ENCODE measurements at regions not wholly inside any gene's neighbourhood (a gene's known extent, or its start where the extent isn't known, plus 50 kb on each side); places are given as distances from the start of the nearest gene placed in this dataset.
"Not testable (repeated sequence)": the region's sequence is repeated elsewhere in the genome, so short reads cannot be mapped to it uniquely, and the experiment has no call there.

GRCh38 chr14:71332476-71332875 lies 425.2 kb downstream of the PCNX1 start:
- DNase-seq = peak; percentile 57

GRCh38 chr14:71333705-71334104 lies 426.4 kb downstream of the PCNX1 start:
- DNase-seq = peak; percentile 80

GRCh38 chr14:71336489-71337192 lies 429.4 kb downstream of the PCNX1 start:
- no peak for DNase-seq

DNA sequence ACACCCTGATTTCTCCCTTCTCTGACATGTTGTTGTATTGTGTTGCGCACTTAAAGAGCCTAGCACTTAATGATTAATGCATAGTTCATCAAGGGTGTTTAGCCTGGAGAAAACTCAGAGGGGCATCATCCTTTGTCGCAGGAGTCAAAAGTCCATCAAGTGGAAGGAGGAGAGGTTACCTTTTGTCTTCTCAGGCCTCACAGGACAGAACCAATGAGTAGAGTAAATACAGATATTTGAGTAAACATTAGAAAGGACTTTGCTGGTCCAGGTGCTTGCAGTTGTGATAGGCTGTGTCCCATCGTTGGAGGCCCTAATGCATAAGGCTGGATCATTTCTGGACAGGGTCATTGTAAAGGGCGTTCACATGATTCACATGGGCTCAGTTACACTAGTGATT lies 430.9 kb downstream of the PCNX1 start:
- no peak for DNase-seq

GRCh38 chr14:71339650-71340415 lies 432.6 kb downstream of the PCNX1 start:
- no peak for DNase-seq

- DNase-seq = no peak
Measured at GRCh38 chr14:71341156-71341555, 433.9 kb downstream of the PCNX1 start.

- no peak for DNase-seq
Measured at GRCh38 chr14:71343724-71344123, 436.5 kb downstream of the PCNX1 start.

- DNase-seq = no peak
Measured at GRCh38 chr14:71344506-71344905, 437.2 kb downstream of the PCNX1 start.

DNA sequence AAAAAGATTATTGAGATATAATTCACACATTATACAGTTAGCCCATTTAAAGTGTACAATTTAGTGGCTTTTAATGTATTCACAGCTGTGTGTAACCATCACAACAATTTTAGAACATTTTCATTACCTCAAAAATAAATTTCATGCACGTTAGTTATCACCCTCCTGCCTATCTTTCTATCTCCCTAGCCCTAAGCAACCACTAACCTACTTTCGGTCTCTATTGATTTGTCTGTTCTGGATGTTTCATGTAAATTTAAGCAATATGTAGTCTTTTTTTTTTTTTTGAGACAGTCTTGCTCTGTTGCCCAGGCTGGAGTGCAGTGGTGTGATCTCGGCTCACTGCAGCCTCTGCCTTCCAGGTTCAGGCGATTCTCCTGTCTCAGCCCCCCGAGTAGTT lies 439.4 kb downstream of the PCNX1 start:
- DNase-seq = no peak

- DNase-seq = no peak
Measured at GRCh38 chr14:71348394-71348793, 441.1 kb downstream of the PCNX1 start.

DNA sequence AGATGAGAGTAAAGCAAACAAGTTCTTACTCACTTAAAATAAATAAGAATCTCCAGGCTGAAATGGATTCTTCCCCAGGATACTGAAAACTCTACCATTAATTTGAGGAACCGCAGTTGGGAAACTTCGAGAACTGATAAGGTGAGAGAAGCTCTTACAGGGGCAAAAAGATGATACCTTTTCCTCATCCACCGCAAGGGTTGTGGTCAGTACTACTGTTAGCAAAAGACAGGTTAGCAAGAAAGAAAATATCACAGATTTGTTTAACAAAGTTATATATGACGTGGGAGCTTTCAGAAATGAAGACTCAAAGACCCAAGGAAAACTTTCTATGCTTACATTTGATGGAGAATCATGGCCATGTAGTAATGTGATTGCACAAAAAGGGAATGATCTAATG lies 441.6 kb downstream of the PCNX1 start:
- no peak for DNase-seq

- DNase-seq = no peak
Measured at GRCh38 chr14:71354142-71354541, 446.9 kb downstream of the PCNX1 start.

DNA sequence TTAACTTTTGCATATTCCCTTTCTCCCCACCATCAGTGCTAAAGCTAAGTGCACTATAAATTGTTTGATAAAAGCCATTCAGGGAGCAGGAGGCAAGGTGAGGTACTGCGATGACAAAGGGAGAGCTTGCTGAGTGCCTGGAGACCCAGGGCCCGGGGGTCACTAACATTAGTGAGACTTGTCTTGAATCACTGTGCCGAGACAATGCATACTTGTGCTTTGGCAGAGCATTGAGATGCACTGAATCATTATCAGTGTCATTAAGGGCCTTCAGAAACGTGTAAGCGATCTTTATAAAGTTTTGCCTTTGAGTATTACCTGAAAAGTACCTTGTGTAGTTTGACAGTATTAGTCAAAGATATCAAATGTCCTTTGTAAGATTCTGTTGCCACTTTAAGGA lies 447.5 kb downstream of the PCNX1 start:
- DNase-seq = no peak

DNA sequence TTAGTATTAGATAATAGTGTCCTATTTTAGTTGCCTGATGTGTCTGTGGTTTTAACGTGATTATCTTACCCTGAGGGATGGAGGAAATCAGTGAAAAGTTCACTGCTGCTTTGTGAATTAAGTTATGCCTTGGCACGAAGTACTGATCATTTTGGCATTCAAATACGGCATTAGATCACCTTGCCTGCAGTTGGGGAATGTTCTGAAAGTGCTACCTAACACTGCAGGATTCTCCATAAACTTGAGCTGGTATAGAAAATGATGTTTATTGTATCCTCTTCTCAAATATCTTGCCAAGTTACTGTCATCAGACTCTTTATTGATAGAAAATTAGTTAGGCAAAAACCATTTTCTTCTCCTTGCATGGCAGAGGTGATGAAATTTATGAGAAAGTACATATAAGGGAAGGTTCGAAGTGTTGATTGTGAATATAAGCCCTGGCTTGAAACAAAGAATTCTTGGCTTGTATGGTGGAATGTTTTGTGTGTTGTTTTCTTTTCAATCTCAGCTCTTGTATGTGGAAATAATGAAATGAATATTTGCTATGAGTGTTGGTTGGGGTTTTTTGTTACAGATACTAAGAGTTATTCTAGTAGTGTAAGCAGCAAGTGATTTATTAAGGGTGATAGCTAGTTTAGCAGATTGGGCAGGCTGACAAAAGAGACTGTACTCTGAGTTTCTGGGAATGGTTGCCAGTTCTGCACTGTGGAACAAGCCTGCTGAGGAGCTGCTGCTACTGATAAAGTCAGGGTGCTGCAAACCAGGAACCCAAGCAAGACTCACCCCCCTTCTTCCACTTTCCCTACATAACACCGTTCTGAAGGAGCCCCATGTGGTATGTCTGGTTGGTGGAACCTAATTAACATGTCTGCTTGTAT lies 448.3 kb downstream of the PCNX1 start:
- no peak for DNase-seq

GRCh38 chr14:71358209-71358931 lies 451.1 kb downstream of the PCNX1 start:
- no peak for DNase-seq

- DNase-seq = not testable (repeated sequence)
Measured at GRCh38 chr14:71358932-71359421, 451.7 kb downstream of the PCNX1 start.

GRCh38 chr14:71359823-71360222 lies 452.6 kb downstream of the PCNX1 start:
- no peak for DNase-seq

DNA sequence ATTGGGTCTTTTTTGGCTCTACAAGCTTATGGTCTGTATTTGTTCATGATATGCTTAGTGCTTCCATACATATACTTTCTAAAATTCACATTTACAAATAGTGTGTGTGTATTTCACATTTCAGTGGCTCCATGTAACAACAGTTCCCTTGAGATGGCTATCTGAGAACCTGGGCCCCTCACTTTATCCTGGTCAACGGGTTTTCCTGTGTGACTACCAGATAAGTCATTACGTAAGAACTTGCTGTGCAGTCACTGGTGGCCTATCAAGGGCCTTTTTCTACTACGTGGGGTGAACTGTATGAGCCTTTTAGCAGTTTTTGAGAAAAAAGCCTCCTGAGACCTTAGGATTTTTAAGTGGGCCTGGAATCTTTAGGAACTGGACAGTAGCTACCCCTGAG lies 454.1 kb downstream of the PCNX1 start:
- DNase-seq = no peak

- DNase-seq = no peak
Measured at GRCh38 chr14:71361874-71362273, 454.6 kb downstream of the PCNX1 start.

DNA sequence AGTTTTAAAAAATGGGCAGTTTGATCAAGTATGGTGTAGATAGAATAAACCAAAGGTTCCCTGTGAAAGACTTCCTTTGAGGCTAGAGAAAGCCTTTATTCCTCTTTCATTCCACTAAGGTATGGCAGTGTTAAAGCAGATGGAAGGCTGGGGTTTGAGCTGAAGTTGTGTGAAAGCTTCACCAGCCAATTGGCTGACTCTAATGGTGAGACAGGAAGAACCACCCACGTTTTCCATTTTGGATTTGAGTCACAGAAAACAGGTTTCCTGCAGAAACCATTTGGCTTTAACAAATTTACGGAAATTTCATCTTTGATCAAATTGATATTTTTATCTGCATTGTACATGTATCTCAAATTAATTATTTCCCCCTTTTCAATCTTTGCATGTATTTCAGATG lies 455.0 kb downstream of the PCNX1 start:
- peak; percentile 9 for DNase-seq

- DNase-seq = no peak
Measured at GRCh38 chr14:71362920-71363584, 455.8 kb downstream of the PCNX1 start.

All from activated CD4-positive, alpha-beta T cell treated with anti-CD3 and anti-CD28 coated beads, Interleukin-2, amount 50 U/mL, for 16 hours (primary cell).